IMR-90 (cell line): ENCODE measurements at regions not wholly inside any gene's neighbourhood (a gene's known extent, or its start where the extent isn't known, plus 50 kb on each side); places are given as distances from the start of the nearest gene placed in this dataset.

Source experiments
- CHD1 ChIP-seq: IDR thresholded peaks from 2 replicates; pipeline ENCODE4 v1.6.1; 2012; ENCODE audit warnings: low read depth, low read length, improper control_type of control experiment
- CTCF ChIP-seq: conservative IDR thresholded peaks from 2 replicates; pipeline ENCODE4 v1.5.1; 2012; ENCODE audit warnings: mild to moderate bottlenecking, low read depth, low read length, improper control_type of control experiment
- ELK1 ChIP-seq: fragments of 150-350 bp; IDR thresholded peaks from 2 replicates; pipeline ENCODE4 v1.6.1; 2016; ENCODE audit warnings: low read depth, mild to moderate bottlenecking, low read length, moderate library complexity, borderline replicate concordance
- POLR2A ChIP-seq: IDR thresholded peaks from 2 replicates; pipeline ENCODE4 v1.6.1; 2012; ENCODE audit warnings: mild to moderate bottlenecking, low read depth, low read length
- RAD21 ChIP-seq: IDR thresholded peaks from 2 replicates; pipeline ENCODE4 v1.6.1; 2012; ENCODE audit warnings: low read length, improper control_type of control experiment
- RFX5 ChIP-seq: IDR thresholded peaks from 2 replicates; pipeline ENCODE4 v1.8.0; 2012; ENCODE audit warnings: low read depth, mild to moderate bottlenecking, low read length, moderate library complexity

GRCh38 chr5:8590959-8591358 lies 722.0 kb downstream of the MTRR start:
- no peak for TF ChIP-seq CTCF
- TF ChIP-seq POLR2A, result no peak
- TF ChIP-seq ELK1, result no peak
- no peak for TF ChIP-seq RFX5
- TF ChIP-seq CHD1, result no peak
- no peak for TF ChIP-seq RAD21
